ENCODE measurements at regions not wholly inside any gene's neighbourhood (a gene's known extent, or its start where the extent isn't known, plus 50 kb on each side); places are given as distances from the start of the nearest gene placed in this dataset.

DNA sequence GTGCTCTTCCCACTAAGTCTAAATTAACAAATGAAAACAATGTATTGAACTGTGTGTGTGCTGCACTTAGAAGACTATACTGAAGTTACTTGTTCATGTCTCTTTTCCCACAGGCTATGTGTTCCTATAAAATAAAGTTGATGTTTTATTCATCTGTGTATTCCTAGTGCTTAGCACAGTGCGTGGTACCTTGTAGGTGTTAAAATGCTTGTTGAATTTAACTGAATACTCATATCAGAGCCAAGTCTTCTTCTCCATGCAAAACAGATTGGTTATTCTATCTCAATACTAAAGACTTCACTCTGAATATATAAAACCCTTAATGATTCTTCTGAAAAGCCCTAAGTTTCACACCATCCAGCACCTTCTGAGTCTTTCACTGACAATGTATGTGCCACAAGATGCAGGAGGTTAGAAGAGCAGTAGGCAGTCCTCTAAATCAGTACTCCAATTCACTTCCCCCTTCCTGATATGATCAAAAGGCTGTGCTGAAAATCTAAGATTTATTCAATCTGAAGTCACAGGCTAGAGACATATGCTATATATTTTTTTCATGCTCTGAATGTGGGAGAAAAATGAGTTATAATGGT, 231.7 kb upstream of the CCDC150 start:
- ChIA-PET CTCF (no interaction called here), POLR2A (ENCODE audit: low non-redundant PET) (no interaction called here)
- TF ChIP-seq, protein P1, sequence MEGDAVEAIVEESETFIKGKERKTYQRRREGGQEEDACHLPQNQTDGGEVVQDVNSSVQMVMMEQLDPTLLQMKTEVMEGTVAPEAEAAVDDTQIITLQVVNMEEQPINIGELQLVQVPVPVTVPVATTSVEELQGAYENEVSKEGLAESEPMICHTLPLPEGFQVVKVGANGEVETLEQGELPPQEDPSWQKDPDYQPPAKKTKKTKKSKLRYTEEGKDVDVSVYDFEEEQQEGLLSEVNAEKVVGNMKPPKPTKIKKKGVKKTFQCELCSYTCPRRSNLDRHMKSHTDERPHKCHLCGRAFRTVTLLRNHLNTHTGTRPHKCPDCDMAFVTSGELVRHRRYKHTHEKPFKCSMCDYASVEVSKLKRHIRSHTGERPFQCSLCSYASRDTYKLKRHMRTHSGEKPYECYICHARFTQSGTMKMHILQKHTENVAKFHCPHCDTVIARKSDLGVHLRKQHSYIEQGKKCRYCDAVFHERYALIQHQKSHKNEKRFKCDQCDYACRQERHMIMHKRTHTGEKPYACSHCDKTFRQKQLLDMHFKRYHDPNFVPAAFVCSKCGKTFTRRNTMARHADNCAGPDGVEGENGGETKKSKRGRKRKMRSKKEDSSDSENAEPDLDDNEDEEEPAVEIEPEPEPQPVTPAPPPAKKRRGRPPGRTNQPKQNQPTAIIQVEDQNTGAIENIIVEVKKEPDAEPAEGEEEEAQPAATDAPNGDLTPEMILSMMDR (conservative IDR thresholded peaks at IDR 0.05; ENCODE audit: low read depth), result no peak
- no peak overlapping the region for H3K27ac ChIP-seq
- DNase-seq (ENCODE audit: low spot score), result no peak

DNA sequence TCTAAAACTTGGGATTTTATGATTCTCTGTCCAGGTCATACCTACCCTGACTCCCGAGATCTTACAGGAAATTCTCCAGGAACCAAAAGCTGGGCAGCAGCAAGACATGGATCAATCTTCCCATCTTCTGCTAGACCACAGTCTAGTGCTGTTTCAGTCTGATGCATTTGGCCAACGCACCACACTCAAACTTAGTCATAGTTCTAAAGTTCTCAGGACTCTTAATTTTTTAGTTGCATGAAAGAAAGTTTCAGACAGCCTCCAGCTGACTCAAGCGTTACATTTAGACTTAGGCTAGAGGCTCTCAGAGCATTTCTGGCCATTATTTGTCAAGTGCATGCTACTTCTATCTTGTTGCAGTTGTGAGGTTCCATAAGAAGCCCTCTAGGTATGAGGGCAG, 230.1 kb upstream of the CCDC150 start:
- H3K27ac ChIP-seq, result no peak overlapping the region
- DNase-seq (ENCODE audit: low spot score), result no peak
- POLR2A ChIA-PET (ENCODE audit: low non-redundant PET), result no interaction called here
- CTCF ChIA-PET, result no interaction called here
- TF ChIP-seq, protein P1 (conservative IDR thresholded peaks at IDR 0.05; ENCODE audit: low read depth), result no peak

DNA sequence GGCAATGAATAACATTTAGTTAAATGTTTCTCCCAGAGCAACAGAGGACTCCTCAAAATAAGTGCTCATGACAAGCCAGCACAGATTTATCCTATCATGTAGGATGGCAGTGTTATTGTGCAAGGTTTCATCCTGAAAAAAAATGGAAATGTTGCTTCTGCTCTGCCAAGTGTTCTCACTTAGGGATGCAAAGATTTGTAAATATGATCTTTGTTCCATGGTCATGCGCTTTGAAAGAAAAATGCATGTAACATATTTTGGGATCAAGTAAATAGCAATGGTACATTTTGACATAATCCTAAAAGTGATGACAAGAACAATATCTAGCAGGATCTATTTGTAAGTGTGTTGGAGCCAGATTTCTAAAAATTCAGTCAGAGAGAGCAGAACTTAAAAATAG, 229.5 kb upstream of the CCDC150 start:
- H3K27ac ChIP-seq, result no peak overlapping the region
- TF ChIP-seq, protein P1 (conservative IDR thresholded peaks at IDR 0.05; ENCODE audit: low read depth), result no peak
- ChIA-PET POLR2A (ENCODE audit: low non-redundant PET) (no interaction called here), CTCF (interaction anchor here (0.7 kb wide), 1 partner anchor 278 kb away, joined by 3 read pairs; no protein-coding TSS in a partner anchor)
- DNase-seq (ENCODE audit: low spot score), result no peak

DNA sequence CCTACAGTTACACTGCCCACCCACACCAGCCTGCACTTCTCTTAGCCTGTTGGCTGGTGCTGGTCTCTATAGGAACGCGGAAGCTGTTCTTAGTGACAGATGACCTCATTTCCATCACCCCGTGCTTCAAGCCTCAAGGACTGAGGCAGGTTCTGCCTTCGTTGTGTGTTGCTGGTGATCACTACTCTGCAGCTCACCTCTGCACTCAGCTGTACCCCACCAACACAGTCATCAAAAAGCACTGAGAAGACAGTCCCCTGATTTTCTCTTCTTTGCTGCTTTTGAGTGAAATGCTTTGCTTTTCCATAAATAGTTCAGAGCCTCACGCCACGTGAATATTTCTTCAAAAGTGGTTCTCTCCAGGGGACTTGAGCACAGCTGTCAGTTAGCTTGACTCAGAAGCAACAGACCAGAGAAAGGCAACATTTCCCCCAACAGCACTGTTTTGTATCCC, 225.7 kb upstream of the CCDC150 start:
- ChIA-PET POLR2A (ENCODE audit: low non-redundant PET) (no interaction called here), CTCF (interaction anchor here (0.6 kb wide), 1 partner anchor 311 kb away, joined by 3 read pairs; no protein-coding TSS in a partner anchor)
- H3K27ac ChIP-seq, result no peak overlapping the region
- DNase-seq (ENCODE audit: low spot score), result no peak
- TF ChIP-seq, protein P1 (conservative IDR thresholded peaks at IDR 0.05; ENCODE audit: low read depth), result no peak

DNA sequence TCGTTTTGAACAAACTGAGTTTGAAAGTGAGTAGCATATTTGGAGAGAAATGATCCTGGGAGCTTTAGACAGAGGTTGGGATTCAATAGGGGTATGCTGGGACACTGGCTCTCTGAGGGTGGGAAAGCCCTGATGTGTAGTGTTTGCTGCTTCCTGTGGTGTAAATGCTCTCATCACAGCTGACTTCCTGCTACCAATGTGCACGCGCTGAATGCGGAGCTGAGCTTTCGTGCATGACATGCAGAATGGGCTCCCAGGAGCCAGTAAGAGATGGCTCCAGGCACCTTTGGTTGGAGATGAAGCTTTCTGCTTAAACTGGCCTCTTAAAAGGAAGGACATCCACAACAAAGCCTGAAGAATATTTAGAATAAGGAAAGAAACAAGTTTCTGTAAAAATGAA, 224.1 kb upstream of the CCDC150 start:
- POLR2A ChIA-PET (ENCODE audit: low non-redundant PET), result no interaction called here

DNA sequence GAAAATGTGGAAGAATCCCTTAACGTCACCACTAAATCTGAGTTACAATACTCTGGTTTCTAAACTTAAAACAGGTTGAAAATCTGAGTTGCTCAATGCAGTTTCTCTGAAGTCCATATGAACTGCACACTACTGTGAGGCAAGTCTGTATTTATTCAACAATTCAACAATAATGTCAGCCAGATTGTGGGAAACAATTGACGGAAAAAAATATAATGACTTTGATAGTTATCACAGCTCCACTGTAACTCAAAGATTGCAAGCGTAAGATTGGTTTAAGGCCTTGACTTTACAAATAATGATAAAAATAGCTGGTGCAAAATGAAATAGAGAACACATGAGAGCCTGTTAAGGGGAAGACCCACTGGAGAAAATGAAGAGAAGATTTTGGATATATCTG, 219.4 kb upstream of the CCDC150 start:
- TF ChIP-seq, protein P1 (conservative IDR thresholded peaks at IDR 0.05; ENCODE audit: low read depth), result no peak

More for the DNA sequence above, 224.1 kb upstream of the CCDC150 start:
- no peak overlapping the region for H3K27ac ChIP-seq
- CTCF ChIA-PET, result no interaction called here
- TF ChIP-seq, protein P1 (conservative IDR thresholded peaks at IDR 0.05; ENCODE audit: low read depth), result no peak
- no peak for DNase-seq (ENCODE audit: low spot score)

More for the DNA sequence above, 219.4 kb upstream of the CCDC150 start:
- POLR2A ChIA-PET (ENCODE audit: low non-redundant PET), result no interaction called here
- DNase-seq (ENCODE audit: low spot score), result no peak
- CTCF ChIA-PET, result no interaction called here
- H3K27ac ChIP-seq, result no peak overlapping the region

Data from RWPE1 (cell line).